ENCODE measurements at regions not wholly inside any gene's neighbourhood (a gene's known extent, or its start where the extent isn't known, plus 50 kb on each side); places are given as distances from the start of the nearest gene placed in this dataset.

DNA sequence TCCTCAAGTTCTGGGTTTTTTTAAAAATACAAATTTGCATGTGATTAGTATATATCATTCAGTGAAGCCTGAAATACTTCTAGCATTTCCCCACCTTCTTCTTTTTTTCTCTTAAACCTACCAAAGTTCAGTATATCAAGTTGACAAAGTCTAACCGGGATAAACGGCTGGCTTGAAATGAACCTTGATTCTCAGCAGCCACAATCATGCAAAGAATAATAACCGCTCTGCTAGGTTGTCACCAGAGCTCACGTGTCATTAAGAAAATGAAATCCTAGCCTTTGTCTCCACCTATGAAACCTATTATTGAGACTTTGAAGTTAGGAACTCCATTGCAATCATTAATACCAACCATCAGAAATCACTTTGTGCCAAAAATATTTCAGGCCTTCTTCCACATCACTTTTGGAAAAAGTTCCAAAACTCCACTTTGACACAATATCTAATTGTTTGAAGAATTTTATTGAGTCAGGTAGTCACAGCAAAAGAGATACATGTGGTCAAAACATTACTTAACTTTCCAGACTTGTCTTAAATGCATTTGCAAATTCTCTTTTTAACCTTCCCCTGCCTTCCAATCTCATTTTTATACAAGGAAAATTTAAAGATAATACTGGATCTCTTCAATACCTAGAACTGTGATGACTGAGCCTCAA is 285.6 kb upstream of the ACVR2A start:
- H3K36me3 Mint-ChIP-seq: no peaks in the 10 kb centered on the region
- no peaks in the 10 kb centered on the region for H3K4me1 Mint-ChIP-seq
- no peak overlapping the region for H3K4me3 Mint-ChIP-seq
- no peak for DNase-seq (ENCODE audit: low spot score in 2 of 2)
- H3K27ac Mint-ChIP-seq: no peak overlapping the region
- peaks cover under 1% of the 10 kb centered on the region for H3K27me3 Mint-ChIP-seq
- ATAC-seq (ENCODE audit: low read depth): no peak
- H3K9me3 Mint-ChIP-seq: no peaks in the 10 kb centered on the region

DNA sequence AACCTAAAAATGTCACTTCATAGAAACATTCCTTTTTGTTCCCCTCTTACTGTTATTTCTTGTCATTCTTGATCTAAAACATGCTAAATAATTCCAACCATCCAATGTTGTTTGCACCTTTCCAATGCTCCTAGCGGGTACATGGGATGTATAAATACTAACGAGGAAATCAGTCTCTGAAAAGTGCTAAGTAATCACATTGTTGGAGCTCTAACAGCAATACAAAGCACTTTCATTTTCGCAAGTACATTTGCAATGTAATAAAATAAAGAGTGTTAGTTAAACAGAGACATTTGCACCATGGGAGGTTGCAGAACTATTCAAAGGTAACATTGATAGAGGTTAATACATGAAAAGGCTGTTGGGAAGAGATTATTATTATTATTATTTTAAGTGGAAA is 286.2 kb upstream of the ACVR2A start:
- no peaks in the 10 kb centered on the region for H3K36me3 Mint-ChIP-seq
- ATAC-seq (ENCODE audit: low read depth) (no peak), DNase-seq (ENCODE audit: low spot score in 2 of 2) (no peak)
- H3K9me3 Mint-ChIP-seq: no peaks in the 10 kb centered on the region
- no peak overlapping the region for H3K27ac Mint-ChIP-seq
- no peak overlapping the region for H3K4me3 Mint-ChIP-seq
- peaks cover 4% of the 10 kb centered on the region for H3K27me3 Mint-ChIP-seq
- no peaks in the 10 kb centered on the region for H3K4me1 Mint-ChIP-seq

DNA sequence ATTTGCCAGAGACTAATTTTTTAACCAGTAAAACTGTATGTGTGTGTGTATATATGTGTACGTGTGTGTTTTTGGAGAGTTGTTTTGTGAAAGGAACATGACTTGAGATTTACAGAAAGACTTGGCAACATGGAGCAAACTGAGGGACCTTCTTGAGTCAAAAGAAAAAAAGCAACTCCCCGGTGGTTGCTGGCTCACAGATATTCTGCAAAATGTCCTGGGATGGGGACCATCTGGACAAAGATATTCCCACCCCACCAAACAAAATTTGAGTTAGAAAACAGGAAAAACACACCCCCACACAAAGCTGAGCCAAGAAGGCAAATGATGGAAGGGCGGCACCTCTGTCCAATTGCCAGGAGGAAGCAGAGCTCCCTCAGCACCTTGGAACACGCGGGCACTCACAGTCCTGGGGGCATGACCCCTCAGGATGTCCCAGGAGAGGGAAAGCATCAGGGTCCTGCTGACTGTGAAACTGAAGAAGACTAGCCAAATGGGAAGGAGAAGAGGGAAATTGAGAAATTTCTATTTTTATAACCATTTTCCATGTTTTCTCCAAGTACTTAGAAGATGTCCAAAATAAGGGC is 290.2 kb upstream of the ACVR2A start:
- H3K27ac Mint-ChIP-seq: no peak overlapping the region

DNA sequence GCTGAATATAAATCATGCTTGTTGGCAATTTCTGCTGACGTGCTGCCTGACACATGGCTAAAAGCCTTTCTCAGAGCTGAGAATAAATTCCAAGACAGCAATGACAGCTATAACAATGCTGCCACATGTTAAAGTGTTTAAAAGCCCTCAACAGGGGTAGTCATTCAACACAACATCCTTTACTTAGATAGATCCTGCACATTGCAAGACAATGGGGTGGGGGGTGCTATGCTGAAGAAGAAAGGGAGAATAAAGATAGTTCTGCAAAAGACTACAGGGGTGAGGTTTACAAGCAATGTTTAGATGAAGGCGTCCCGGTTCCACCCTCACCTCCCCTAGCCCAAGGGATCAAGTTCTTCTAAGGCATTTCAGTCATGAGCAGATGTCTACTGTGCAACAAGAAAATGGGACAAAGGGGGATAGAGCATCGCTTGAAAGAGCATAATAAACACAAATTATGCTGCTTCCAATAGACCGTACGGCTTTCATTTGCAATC is 291.0 kb upstream of the ACVR2A start:
- Mint-ChIP-seq H3K27ac (no peak overlapping the region), H3K4me1 (no peaks in the 10 kb centered on the region), H3K27me3 (peaks cover 4% of the 10 kb centered on the region), H3K9me3 (no peaks in the 10 kb centered on the region), H3K36me3 (no peaks in the 10 kb centered on the region), H3K4me3 (no peak overlapping the region)
- DNase-seq (ENCODE audit: low spot score in 2 of 2) (no peak), ATAC-seq (ENCODE audit: low read depth) (no peak)

More for the DNA sequence above, 290.2 kb upstream of the ACVR2A start:
- H3K4me1 Mint-ChIP-seq: no peaks in the 10 kb centered on the region
- no peaks in the 10 kb centered on the region for H3K36me3 Mint-ChIP-seq
- no peak for DNase-seq (ENCODE audit: low spot score in 2 of 2)
- H3K9me3 Mint-ChIP-seq: no peaks in the 10 kb centered on the region
- peaks cover 4% of the 10 kb centered on the region for H3K27me3 Mint-ChIP-seq
- H3K4me3 Mint-ChIP-seq: no peak overlapping the region
- no peak for ATAC-seq (ENCODE audit: low read depth)

DNA sequence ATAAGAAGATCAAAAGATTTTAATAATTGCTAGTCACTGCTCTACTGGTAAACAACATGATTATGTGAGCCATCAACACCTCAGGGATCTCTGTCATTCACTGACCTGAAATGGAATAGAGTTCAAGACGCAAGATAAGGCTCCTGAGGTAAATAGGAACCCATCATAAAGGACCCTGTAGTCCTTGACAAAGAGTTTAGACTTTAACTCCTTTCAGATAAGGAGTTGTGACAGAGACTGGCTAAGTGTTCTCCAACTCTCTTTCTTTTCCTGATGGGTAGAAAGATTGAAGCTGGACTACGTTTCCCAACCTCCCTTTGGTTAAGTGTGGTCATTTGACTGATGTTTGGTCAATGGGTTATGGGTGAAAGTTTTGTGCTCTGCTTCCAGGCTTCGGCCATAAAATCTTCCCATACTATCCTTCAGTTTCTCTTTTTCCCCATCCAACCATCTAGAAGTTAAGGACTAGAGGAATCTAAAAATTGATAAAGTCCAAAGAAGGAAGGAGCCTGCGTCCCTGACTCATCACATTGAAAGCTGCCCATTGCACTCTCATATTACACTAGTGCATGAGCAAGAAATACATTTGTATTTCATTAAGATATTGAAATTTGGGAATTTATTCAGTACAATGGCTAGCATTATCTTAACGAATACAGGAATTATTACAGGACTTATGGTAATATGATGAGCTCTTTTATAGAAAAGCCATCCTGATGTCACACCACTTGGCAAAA is 293.7 kb upstream of the ACVR2A start:
- no peaks in the 10 kb centered on the region for H3K9me3 Mint-ChIP-seq
- H3K27ac Mint-ChIP-seq: no peak overlapping the region
- no peak for DNase-seq (ENCODE audit: low spot score in 2 of 2)
- H3K4me1 Mint-ChIP-seq: no peaks in the 10 kb centered on the region
- H3K36me3 Mint-ChIP-seq: no peaks in the 10 kb centered on the region
- H3K4me3 Mint-ChIP-seq: no peak overlapping the region
- ATAC-seq (ENCODE audit: low read depth): no peak
- peaks cover 4% of the 10 kb centered on the region for H3K27me3 Mint-ChIP-seq

DNA sequence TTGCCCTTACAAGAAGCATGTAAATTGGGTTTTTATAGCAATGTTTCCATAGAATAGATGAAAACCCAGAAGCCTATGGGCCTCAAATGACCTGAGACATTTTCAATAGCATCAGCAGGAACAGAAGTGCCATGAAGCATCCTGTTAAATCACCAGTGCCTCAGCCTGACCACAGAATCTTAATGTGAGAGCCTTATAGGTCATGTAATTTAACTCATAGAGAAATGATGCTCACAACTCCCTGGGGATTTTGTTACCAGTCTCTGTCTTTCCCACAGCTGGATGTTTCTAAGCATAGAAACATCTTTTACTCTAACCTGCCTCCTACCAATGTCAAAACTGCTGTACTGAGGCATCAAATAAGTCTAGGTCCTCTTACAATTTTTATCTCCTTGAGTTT is 295.8 kb upstream of the ACVR2A start:
- no peak for DNase-seq (ENCODE audit: low spot score in 2 of 2)
- Mint-ChIP-seq H3K27ac (no peak overlapping the region), H3K27me3 (peaks cover 2% of the 10 kb centered on the region), H3K36me3 (no peaks in the 10 kb centered on the region), H3K4me1 (no peaks in the 10 kb centered on the region), H3K9me3 (no peaks in the 10 kb centered on the region), H3K4me3 (no peak overlapping the region)
- no peak for ATAC-seq (ENCODE audit: low read depth)

DNA sequence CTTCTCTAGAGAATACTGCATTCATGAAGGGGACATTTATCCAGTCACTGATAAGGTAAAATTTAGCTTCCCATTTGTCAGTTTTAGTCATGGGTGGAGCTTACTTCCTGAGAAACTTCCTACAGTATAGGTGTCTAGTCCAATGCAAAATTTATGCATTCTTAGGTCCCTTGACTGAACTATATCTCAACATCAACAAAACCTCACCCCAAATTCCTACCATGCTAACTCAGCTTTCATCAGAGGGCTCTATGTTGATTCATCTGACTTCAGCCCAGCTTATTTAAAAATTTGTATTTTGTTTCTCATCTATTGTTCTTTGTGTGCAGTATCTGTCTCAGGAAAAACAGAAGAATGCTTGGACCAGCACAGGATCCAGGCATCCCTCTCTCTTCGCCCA is 296.4 kb upstream of the ACVR2A start:
- Mint-ChIP-seq H3K36me3 (no peaks in the 10 kb centered on the region), H3K27me3 (no peaks in the 10 kb centered on the region), H3K27ac (no peak overlapping the region), H3K4me1 (no peaks in the 10 kb centered on the region), H3K4me3 (no peak overlapping the region), H3K9me3 (no peaks in the 10 kb centered on the region)
- DNase-seq (ENCODE audit: low spot score in 2 of 2) (no peak), ATAC-seq (ENCODE audit: low read depth) (no peak)

DNA sequence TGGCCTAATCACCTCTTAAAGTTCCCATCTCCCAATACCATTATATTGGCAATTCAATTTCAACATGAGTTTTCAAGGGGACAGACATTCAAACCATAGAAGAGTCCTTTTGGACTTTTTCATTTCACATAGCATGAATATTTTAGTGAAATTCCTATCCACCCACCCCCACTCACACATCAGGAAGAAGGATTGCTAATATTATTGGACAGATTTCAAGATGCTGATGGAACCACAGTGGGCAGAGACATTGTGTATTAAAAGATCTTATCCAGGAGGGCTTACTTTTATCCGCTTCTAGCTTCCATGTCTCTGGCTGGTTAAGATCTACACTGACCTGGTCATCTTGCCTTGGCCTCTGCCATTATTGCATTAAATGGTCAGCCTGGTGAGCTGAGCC is 297.4 kb upstream of the ACVR2A start:
- DNase-seq (ENCODE audit: low spot score in 2 of 2): no peak
- ATAC-seq (ENCODE audit: low read depth): no peak
- no peak overlapping the region for H3K27ac Mint-ChIP-seq
- no peaks in the 10 kb centered on the region for H3K36me3 Mint-ChIP-seq
- no peaks in the 10 kb centered on the region for H3K9me3 Mint-ChIP-seq
- H3K27me3 Mint-ChIP-seq: no peaks in the 10 kb centered on the region
- H3K4me3 Mint-ChIP-seq: no peak overlapping the region
- H3K4me1 Mint-ChIP-seq: no peaks in the 10 kb centered on the region

DNA sequence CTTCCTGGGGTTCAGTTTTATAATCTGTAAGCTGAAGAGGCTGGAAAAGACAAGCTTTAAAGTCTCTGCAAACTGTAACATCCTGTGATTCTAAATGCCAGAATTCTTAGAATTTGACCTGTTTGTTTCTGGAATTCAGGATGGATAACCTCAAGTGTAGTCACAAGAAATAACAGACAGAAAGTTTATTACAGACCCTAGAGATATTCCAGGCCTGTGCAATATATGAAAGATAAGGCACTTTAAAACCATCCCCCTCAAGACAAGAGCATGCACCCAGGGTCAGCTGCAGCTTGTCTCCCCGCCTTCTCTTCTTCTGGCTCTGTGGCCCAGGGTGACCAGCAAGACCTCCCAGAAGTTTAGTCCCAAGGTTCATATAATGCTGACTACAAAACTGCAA is 298.7 kb upstream of the ACVR2A start:
- Mint-ChIP-seq H3K36me3 (no peaks in the 10 kb centered on the region), H3K4me3 (no peak overlapping the region), H3K27ac (no peak overlapping the region), H3K27me3 (no peaks in the 10 kb centered on the region), H3K9me3 (no peaks in the 10 kb centered on the region), H3K4me1 (no peaks in the 10 kb centered on the region)
- ATAC-seq (ENCODE audit: low read depth) (no peak), DNase-seq (ENCODE audit: low spot score in 2 of 2) (no peak)

DNA sequence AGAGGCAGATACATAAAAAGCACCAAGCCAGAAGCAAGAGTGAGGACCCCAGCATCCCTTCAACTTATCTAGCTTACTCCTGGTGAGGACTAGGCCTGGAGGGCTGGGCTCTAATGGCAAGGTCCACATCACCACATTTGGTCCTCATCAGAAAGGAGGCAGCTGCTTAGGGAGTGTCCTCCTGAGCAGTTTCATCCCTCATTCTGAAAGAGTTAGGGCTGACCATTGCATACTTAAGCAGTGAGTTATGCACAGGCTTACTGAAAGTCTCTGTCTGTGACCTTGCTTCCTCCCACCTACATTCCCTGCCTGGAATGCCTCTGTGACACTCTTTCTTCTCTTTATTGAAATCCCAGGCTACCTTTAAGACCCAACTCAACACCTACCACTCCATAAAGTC is 301.8 kb upstream of the ACVR2A start:
- ATAC-seq (ENCODE audit: low read depth): no peak
- no peak for DNase-seq (ENCODE audit: low spot score in 2 of 2)
- no peaks in the 10 kb centered on the region for H3K9me3 Mint-ChIP-seq

DNA sequence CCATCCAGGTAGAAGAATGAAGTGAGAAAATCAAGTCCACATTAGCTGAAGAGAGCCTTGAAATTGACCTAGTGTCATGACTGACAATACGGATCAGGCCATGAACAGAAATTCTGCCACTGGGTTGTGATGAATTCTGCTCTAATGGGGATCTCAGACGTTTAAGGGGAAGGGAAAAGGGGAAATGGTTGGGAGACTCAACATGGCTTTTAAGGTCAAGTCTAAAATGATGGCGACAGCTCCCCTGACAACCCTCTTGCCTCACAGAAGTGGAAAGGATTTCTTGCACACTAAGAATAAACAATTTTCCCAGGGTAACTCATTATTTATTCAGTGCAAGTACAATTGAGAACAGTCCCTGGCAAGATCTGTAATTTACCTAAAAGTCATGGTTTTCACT is 302.5 kb upstream of the ACVR2A start:
- Mint-ChIP-seq H3K27me3 (no peaks in the 10 kb centered on the region), H3K36me3 (no peaks in the 10 kb centered on the region), H3K4me1 (no peaks in the 10 kb centered on the region), H3K27ac (no peak overlapping the region), H3K9me3 (no peaks in the 10 kb centered on the region), H3K4me3 (no peak overlapping the region)
- no peak for ATAC-seq (ENCODE audit: low read depth)
- DNase-seq (ENCODE audit: low spot score in 2 of 2): no peak

More for the DNA sequence above, 301.8 kb upstream of the ACVR2A start:
- H3K27me3 Mint-ChIP-seq: no peaks in the 10 kb centered on the region
- no peak overlapping the region for H3K27ac Mint-ChIP-seq
- H3K36me3 Mint-ChIP-seq: no peaks in the 10 kb centered on the region
- no peak overlapping the region for H3K4me3 Mint-ChIP-seq
- H3K4me1 Mint-ChIP-seq: no peaks in the 10 kb centered on the region

DNA sequence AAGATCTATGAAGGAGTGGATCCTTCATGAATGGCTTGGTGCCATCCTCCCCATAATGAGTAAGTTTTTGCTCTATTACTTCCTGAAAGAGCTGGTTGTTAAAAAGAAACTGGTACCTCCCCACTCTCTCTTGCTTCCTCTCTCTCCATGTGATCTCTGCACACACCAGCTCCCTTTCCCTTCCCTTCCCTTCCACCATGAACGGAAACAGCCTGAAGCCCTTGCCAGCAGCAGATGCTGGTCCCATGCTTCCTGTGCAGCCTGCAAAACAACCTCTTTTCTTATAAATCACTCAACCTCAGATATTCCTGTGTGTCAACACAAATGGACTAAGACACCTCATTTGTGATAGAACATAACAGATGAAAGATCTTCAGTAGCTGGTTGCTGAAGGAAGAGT is 303.5 kb upstream of the ACVR2A start:
- DNase-seq (ENCODE audit: low spot score in 2 of 2) (no peak), ATAC-seq (ENCODE audit: low read depth) (no peak)
- H3K9me3 Mint-ChIP-seq: no peaks in the 10 kb centered on the region
- H3K36me3 Mint-ChIP-seq: no peaks in the 10 kb centered on the region
- no peaks in the 10 kb centered on the region for H3K4me1 Mint-ChIP-seq
- no peak overlapping the region for H3K27ac Mint-ChIP-seq
- no peak overlapping the region for H3K4me3 Mint-ChIP-seq
- H3K27me3 Mint-ChIP-seq: no peaks in the 10 kb centered on the region

DNA sequence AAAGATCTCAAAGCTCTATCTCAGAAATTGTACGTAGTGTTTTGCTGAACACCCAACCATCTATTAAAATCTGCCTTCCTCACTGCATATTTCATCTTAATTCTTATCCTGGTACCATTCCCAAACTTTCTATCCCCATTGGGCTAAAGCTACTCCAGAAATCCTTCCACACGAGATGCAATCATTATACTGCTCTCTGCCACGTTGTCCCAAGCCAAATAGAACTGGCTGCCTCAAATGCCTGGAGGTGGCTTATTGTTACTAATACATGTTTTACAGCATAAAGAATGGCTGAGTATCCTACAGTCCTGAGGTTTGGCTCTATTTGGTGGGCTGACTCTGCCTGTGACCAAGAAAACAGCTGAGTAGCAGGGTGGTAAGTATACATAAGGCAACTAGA is 306.0 kb upstream of the ACVR2A start:
- no peak overlapping the region for H3K27ac Mint-ChIP-seq
- H3K27me3 Mint-ChIP-seq: no peaks in the 10 kb centered on the region
- no peaks in the 10 kb centered on the region for H3K36me3 Mint-ChIP-seq
- DNase-seq (ENCODE audit: low spot score in 2 of 2) (no peak), ATAC-seq (ENCODE audit: low read depth) (no peak)
- H3K9me3 Mint-ChIP-seq: no peaks in the 10 kb centered on the region
- no peak overlapping the region for H3K4me3 Mint-ChIP-seq
- no peaks in the 10 kb centered on the region for H3K4me1 Mint-ChIP-seq

DNA sequence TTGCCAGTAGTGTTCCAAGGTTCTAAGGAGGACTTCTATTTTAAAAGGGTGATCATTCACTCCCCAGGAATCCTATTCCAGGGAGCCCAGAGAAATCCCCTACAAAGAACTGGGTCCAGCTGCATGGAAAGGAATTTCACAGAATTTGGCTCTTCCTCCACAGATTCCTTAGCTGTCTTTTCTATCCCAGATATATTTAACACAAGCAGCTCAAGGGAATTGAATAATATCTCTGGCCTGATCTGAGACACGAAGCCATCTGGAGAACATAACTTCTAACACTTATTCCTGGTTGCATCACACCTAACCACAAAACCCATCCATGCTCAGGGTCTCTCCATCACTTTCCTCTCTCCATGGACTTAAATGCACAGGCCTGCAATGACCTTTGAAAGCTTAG is 306.7 kb upstream of the ACVR2A start:
- ATAC-seq (ENCODE audit: low read depth) (no peak), DNase-seq (ENCODE audit: low spot score in 2 of 2) (no peak)
- Mint-ChIP-seq H3K9me3 (no peaks in the 10 kb centered on the region), H3K4me3 (no peak overlapping the region), H3K27me3 (no peaks in the 10 kb centered on the region), H3K36me3 (no peaks in the 10 kb centered on the region), H3K4me1 (no peaks in the 10 kb centered on the region), H3K27ac (no peak overlapping the region)

Data from memory B cell (primary cell).